ENCODE measurements at regions not wholly inside any gene's neighbourhood (a gene's known extent, or its start where the extent isn't known, plus 50 kb on each side); places are given as distances from the start of the nearest gene placed in this dataset.

GRCh38 chr6:14915888-14916832 is 329.7 kb upstream of the JARID2 start:
- no peak for TF ChIP-seq CTCF (IDR thresholded peaks at IDR 0.05)
- TF ChIP-seq POLR2A (IDR thresholded peaks at IDR 0.05), result no peak
- TF ChIP-seq POLR2AphosphoS5 (IDR thresholded peaks at IDR 0.05; ENCODE audit: insufficient read depth in 1 of 2, low read depth in 1 of 2), result no peak
